IPS DF 19.7 (cell line): ENCODE measurements at regions not wholly inside any gene's neighbourhood (a gene's known extent, or its start where the extent isn't known, plus 50 kb on each side); places are given as distances from the start of the nearest gene placed in this dataset.
A peak's percentile ranks its signal among the peaks of the same experiment; 100 is the strongest.
"Not testable (repeated sequence)": the region's sequence is repeated elsewhere in the genome, so short reads cannot be mapped to it uniquely, and the experiment has no call there.

ENCODE experiments used
- DNase-seq: peaks from one replicate; pipeline ENCODE4 v3.0.0-alpha.2; 2013; ENCODE audit warnings: low read depth, low spot score

DNA sequence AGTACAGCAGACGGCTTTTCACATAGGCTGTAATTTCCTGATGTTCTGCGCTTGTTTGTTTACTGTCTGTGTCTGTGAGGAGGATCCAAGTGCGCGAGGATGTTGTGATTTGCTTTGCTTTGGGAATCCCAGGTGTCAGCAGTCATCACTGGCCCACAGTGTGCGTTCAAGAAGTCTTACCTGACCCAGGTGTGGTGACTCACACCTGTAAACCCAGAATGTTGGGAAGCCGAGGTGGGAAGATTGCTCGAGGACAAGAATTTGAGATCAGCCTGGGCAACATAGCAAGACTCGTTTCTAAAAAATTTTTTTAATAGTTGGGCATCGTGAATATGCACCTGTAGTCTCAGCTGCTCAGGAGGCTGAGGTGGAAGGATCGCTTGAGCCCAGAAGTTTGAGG is 110.7 kb downstream of the CRLF3 start:
- DNase-seq: not testable (repeated sequence)

DNA sequence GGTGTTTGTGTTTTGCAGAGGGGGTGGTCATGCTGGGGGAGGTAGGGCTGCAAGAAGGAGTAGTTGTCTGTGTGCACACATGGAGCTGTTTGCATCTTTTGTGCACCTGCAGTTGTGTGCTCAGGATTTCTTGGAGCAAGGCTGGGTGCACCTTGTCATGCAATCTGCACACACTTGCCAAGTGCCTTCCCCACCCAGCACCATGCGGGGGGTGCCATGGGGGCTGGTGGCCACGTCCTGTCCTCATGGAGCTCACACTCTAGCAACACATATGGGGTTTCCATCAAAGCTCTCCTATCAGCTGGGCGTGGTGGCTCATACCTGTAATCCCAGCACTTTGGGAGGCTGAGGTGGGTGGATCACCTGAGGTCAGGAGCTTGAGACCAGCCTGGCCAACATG is 111.6 kb downstream of the CRLF3 start:
- not testable (repeated sequence) for DNase-seq

DNA sequence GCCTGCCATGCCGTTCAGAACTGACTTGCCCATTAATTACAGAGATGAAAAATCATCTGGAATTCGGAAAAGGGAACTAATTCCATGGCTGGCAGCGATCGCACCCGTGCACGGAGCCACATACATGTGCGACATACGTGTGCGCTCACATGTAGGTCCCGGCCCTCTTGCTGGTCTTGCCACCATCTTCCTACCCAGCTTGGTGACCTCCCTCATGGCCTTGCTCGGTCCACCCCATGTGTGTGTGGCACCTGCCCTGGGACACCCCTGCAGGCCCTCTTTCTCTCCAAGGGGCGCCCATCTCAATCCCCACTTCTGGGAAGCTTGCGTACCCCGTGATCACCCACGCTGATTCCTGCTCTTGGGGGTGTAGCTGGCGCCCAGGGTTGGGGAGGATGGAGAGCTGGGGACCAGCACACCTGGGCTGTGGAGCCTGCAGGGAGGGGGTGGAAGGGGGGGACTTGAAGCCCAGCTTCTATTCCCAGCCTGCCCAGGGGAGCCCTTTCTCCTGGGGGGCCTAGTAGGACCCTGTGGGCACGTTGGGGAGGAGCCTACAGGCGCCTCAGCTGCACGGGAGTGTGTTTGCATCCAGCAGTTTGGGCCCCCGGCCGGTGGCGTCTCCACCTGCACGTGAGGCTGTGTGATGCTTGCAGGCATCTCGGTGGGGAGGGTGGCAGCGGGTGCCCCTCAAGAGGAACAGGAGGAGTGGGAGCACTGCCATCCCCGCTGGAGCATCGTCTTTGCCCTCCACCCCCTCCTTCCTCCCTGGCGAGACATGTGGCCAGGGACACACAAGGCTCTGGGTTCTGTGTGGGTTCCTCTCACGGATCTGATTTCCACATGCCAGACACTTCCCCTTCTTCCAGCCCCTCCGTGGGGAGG is 112.6 kb downstream of the CRLF3 start:
- not testable (repeated sequence) for DNase-seq

DNA sequence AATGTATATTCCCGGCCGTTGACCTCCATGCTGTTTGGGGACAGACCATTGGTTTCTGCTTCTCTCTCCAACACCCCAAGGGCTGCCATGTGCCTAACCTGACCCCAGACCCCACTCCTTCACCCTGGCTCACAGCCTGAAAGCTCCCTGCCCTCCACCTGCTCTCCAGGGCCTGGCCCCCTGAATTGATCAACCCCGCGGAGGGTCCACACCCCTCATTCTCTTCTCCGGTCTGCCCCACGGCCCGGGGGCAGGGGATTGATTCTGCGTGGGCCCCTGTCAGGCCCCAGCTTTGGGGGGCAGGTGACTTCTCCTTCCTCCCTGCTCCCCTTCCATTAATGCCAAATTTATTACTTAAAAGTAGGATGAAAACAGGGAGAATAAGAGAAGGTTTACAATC is 113.3 kb downstream of the CRLF3 start:
- not testable (repeated sequence) for DNase-seq

DNA sequence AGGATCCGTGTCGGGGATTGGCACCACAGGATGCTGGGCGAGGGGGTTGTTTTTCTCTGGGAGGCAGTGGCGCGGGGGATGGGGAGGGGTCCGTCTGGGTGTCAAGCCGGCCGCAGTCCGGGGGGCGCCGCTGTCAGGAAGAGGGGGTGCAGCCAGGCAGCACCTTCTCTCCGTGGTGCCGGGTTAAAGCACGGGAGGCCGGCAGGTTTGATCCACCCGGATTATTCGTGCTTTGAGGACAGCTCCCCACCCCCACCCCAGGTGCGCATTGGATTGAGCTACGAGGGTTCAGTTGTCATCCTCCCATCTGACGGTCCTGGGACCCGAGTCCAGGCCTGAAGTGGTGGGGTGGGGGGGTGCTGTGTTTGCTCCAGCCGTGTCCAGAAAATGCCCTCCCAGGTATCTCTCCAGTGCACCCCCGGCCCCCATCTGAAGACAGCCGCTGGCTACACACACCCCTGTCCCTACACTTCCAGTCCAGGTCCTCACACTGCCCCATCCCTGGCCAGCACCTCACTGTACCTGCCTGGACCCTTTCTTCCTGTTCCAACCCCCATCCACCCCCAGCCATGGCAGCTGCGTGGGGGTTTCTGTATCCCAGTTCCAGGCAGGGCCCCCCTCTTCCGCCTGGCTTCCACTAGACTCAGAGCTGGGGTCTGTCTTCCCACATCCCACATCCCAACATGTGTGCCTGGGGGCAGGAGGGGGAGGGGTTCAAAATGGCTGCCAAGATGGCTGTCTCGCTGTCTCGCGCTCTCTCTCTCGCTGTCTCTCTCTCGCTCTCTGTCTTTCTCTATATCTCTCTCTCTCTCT is 114.0 kb downstream of the CRLF3 start:
- DNase-seq: not testable (repeated sequence)

DNA sequence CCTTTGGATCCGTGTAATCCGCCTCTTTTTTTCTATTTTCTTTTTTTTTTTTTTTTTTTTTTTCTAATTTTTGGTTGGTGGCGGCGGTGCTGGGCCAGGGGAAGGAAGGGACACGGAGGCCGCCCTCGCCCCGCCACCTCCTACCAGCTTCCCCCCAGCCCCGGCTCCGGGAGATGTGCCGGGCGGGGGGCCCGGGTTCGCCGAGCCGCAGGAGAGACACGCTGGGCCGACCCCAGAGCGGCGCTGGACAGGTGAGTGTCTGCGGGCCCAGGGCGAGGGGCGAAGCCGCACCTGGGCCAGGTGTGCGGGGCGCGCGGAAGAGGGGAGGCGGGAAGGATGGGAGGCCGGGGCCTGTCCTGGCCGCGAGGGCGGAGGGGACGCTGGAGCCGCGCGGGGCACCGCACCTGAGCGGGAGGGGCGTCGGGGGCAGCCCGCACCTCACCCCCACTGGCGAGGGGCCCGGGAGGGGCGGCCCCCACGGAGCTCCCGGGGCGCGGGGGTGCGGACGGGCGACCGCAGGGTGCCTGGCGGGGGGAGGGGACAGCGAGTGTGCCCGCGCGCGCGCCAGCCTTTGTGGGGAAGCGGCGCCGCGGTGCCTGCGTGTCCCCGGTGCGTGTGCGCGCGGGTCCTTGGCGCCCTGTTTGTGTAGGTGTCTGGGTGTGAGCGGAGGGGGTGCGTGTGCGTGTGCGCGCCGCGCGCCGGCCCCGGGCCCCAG is 114.8 kb downstream of the CRLF3 start:
- not testable (repeated sequence) for DNase-seq

DNA sequence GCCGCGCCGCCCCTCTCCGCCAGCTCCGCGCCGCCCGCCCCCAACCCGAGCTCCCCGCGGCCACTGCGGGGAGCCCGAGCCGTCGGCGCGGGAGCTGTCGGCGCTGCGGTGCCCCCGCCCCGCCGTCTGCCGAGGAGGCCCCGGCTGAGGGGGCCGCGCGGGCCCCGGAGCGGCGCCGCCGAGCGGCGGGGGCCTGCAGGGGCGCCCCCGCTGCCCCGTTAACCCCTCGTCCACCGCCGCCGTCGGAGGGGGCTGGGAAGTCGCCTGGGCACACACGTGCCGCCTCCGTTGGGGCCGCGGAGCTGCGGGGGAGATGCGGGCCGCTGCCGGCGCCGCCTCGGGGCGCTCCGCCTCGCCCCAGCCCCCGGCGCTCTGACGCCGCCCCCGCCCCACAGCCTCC is 115.4 kb downstream of the CRLF3 start:
- not testable (repeated sequence) for DNase-seq

DNA sequence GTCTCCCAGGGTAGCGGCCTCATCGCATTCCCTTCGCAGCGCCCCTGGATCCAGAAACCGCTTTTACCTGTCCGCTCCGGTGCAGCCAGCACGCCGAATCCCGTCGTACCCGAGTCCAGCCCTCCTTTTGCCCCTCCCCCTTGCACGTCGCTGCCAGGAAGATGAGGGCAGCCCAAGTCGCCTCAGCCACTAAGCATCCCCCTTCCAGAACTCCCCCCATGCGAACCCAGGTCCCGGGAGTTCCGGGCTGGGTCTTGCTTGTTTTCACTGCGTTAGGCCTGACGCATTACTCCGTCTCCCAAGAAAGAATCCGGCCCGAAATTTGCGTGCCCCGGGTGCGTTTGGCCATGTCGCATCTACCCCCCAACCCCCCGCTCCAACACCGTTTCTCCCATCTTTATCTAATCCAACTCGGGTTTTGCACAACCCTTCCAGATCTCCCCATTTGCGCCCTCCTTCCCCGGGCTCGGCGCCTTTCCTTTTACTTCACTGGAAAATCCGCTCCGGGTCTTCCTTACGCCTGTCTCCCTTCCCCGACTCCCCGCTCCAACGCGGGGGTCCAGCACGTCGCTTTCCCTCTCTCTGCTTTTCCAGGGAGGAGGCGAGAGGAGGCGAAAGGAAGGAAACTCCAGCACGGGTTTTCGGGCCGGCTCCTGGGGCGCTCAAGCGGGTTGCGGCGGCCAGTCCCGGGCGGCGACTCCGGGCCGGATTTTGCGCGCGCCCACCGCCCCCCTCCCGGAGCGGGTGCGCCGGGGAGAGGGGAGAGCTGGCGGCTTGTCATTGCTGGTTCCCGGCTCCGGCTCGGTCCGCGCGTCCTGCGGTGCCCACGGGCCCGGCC is 116.0 kb downstream of the CRLF3 start:
- peak; percentile 82 for DNase-seq

DNA sequence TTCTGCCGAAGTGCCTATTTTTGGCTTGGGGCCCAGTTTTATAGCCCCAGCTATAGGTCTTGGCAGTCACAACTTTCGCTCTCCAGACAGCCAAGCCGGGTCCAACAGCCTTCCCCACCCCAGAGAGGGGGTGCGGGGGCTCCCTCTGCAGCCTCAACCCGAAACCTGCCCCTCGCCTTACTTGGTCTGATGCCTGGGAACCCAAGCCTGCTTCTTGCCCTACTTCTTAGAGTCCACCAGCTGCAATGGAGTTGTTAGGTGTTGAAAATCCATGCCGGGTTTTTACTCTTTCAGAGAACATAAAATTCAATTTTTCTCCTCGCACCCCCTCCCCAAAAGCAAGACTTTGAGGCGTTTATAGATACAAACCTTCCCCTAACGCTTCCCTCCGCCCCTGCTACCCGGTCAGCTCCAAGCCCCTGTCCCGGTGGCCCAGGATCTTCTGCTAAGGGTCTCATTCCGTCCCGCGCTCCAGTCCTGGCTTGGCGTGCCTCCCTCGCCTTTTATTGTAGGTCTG is 116.7 kb downstream of the CRLF3 start:
- not testable (repeated sequence) for DNase-seq

DNA sequence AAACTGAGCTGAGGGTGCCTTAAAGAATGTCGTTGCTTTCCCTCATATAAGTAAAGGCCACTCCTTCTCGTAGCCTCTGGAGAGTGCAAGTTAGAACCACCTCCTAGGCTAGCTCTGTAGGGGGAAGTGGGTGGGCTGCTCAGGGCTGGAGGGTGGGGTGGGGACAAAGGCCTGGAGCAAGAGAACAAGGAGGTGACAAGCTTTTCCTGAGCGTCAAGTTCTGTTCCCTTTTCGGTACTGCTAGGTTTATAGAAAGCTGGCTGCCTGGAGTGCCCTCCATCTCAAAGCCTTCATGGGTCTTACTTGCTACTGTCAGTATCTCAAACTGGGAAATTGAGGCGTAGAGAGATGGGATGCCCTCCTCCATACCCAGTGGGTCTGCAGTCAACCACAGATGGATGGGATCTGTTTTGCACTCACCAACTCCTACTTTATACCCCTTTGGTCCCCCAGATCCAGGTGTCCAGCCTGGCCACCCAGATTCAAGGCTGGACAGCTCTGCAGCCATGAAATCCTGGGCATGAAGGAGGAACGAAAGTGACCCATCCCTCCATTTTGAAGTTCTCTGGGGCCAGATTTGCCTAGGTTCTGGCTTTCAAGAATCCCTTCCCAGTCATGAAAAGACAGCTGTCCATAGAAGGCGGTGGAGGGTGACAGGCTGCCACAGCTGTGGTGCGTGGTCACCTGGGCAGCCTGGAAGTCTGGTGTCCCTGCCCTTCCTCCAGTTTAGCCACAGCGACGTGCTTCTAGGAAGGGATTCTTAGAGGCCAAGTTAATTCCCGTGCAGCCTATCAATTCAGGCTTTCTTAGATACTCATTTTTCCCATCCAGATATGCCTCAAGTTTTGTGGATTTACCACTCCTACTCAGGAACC is 117.8 kb downstream of the CRLF3 start:
- not testable (repeated sequence) for DNase-seq

DNA sequence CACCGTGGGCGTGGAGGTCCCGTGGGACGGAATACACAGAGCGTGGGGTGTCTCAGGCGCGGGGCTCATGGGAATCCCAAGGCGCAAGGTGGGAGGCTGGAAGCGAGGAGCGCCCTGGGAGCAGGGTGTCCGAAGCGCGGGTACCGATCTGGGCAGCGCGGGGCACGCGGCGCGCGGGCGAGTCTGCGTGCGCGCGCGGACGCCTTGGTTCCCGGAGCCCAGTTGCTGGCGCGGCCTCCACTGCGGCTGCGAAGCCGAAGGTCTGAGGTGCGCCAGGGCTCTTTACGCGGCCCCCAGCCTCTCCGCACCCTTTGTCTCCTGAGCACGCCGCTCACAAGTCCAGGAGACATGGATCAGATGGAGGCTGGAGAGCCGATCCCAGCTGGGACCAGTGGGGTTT is 118.5 kb downstream of the CRLF3 start:
- not testable (repeated sequence) for DNase-seq

DNA sequence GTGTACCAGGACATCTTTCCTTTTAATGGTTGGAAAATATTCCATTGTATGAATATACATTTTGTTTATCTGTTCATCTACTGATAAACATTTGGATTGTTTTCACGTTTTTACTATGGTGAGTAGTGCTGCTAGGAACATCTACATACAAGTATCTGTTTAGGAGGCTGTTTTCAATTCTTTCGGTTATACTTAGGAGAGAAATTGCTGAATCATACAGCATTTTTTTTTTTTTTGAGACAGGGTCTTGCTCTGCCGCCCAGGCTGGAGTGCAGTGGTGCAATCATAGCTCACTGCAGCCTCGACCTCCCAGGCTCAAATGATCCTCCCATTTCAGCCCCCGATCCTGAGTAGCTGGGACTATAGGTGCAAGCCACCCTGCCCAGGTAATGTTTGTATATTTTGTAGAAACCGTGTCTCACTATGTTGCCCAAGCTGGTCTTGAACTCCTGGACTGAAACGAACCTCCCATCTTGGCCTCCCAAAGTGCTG is 122.9 kb downstream of the CRLF3 start:
- DNase-seq: no peak

DNA sequence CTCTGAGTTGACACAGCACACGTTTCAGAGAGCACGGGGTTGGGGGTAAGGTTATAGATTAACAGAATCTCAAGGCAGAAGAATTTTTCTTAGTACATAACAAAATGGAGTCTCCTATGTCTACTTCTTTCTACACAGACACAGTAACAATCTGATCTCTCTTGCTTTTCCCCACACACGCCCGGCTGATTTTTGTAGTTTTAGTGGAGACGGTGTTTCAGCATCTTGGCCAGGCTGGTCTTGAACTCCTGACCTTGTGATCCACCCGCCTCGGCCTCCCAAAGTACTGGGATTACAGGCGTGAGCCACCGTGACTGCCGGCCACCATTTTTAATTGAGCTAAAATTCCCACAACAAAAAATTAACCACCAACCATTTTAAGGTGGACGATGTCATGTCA is 123.7 kb downstream of the CRLF3 start:
- DNase-seq: not testable (repeated sequence)

DNA sequence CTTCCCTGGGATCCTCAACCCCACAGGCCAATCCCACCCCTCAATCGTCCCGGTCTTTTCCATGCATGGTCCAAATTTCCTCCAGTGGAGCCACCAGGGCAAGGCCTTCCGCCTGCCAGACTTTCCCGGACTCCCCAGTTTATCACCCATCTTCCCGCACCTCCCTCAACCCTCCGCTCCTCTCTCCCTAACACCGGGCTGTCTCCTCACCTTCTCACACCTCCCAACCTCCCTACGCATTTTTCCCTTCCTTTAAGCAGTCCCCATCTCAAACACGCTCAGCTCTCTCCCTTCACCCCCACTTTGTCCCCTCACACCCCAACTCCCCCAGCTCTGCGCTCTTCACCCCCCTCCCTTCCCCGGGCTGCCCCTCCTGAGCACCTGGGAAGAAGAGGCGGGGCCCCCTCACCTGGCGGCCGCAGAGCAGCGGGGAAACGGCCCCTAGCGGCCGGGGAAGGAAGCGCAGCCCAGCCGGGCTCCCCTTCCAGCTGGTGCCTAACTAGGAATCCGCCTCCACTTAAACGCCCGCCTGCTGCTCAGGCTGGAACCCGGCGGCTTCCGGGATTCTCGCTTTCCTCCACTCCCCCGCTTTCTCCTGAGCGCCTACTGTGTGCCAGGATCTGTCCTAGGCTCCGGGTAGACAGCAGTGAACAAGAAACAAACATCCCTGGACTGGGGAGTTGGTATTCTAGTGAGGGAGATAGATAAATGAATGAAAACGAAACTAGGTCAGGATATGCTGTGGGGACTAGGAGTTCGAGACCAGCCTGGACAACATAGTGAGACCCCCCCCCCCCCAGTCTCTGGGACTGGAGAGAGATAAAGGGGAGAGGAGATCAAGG is 126.7 kb downstream of the CRLF3 start:
- not testable (repeated sequence) for DNase-seq

DNA sequence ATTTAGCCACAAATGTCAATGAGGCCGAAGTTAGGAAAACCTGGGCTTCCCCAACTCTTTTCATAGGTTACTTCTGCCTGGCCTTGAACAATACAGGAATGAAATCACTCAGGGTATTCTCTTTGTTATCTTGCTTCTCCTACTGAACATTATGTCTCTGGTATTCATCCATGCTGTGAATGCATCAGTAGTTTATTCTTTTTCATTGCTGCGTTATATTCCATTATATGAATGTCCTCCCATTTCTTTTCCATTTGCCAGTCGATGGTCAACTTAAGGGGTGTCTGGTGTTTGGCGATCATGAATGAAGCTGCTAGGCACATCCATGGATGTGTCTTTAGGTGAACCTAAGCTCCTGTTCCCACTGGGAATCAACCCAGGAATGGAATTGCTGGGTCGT is 128.3 kb downstream of the CRLF3 start:
- DNase-seq: no peak

DNA sequence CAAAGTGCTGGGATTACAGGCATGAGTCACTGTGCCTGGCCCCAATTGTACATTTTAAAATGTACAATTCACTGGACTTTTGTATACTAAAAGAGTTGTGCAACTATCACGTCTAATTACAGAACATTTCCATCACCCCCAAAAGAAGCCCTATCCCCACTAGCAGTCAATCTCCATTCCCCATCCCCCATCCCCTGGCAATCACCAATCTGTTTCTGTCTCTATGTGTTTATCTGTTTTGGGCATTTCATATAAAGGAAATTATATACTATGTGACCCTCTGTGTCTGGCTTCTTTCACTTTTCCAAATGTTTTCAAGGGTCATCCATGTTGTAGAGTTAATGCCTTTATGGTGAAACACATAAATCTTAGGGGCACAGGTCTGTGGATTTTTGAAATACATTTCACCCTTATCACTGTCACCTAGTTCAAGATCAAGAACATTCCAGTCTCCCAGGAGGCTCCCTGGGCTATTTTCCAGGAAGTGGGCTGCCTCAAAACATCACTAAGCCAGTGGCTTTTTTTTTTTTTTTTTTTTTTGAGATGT is 129.2 kb downstream of the CRLF3 start:
- not testable (repeated sequence) for DNase-seq

DNA sequence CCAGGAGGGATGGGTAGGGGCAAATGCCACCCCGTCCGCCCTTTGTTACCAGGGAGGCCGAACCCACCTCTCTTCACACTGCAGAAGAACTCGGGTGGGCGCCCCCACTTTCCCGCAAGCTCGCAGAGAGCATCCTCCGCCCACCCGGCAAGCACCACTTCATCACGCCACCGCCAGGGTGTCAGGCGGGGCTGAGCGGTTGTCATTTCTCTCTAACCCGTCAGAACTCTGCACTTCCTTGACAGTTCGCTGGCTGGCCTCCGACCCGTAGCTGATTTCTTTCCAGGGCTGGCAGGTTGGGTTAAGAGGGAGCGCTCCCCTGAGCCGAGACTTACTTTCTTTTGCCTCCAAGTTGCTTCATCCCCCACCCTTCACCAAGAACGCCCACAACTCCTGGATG is 130.7 kb downstream of the CRLF3 start:
- not testable (repeated sequence) for DNase-seq

DNA sequence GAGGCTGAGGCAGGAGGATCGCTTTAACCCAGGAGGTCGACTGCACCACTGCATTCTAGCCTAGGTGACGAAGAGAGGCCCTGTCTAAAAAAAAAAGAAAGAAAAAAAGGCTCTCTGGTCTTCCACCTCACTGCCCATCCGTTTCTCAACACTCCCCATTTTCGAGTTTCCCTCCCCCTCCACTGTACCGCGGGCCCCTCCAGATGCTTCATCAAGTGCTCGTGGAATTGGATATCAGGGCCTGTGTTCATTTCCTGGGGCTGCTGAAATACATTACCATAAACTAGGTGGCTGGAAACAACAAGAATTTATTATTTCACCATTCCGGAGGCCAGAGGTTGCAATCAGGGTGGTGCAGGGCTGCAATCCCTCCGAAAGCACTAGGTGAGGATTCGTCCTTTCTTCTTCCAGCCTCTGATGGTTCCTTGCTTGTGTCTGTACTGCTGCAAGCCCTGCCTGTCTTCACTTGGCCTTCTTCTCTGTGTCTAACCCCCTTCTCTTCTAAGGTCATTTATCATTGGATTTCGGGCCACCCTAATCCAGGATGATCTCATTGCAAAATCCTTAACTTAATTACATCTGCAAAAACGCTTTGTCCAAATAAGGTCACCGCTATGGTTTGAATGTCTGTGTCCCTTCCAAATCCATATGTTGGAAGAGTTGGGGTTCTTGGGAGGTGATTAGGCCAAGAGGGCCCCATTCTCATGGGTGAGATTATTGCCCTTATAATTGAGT is 135.1 kb downstream of the CRLF3 start:
- DNase-seq: not testable (repeated sequence)
